ENCODE measurements at regions not wholly inside any gene's neighbourhood (a gene's known extent, or its start where the extent isn't known, plus 50 kb on each side); places are given as distances from the start of the nearest gene placed in this dataset.

GRCh38 chr9:108803428-108804065 is 52.2 kb downstream of the ACTL7B start:
- Histone ChIP-seq H3K27me3 (ENCODE audit: insufficient read depth, poor library complexity, severe bottlenecking) (no peaks in the 10 kb centered on the region), H3K9me3 (ENCODE audit: severe bottlenecking) (no peaks in the 10 kb centered on the region), H3K27ac (ENCODE audit: poor library complexity, severe bottlenecking) (no peak overlapping the region), H3K36me3 (ENCODE audit: low read depth) (no peaks in the 10 kb centered on the region), H3K4me3 (ENCODE audit: severe bottlenecking) (no peak overlapping the region), H3K4me1 (ENCODE audit: insufficient read depth, poor library complexity, severe bottlenecking) (peaks cover 5% of the 10 kb centered on the region)
- TF ChIP-seq CTCF (IDR thresholded peaks at IDR 0.05; ENCODE audit: poor library complexity, severe bottlenecking) = no peak
- ATAC-seq (ENCODE audit: low read depth) = no peak
- no peak for DNase-seq (ENCODE audit: low spot score)

GRCh38 chr9:108802967-108803366 is 52.8 kb downstream of the ACTL7B start:
- no peaks in the 10 kb centered on the region for H3K27me3 ChIP-seq (ENCODE audit: insufficient read depth, poor library complexity, severe bottlenecking)
- peaks cover 5% of the 10 kb centered on the region for H3K4me1 ChIP-seq (ENCODE audit: insufficient read depth, poor library complexity, severe bottlenecking)
- H3K4me3 ChIP-seq (ENCODE audit: severe bottlenecking) = no peak overlapping the region
- H3K9me3 ChIP-seq (ENCODE audit: severe bottlenecking) = no peaks in the 10 kb centered on the region
- DNase-seq (ENCODE audit: low spot score) (no peak), ATAC-seq (ENCODE audit: low read depth) (no peak)
- no peak for TF ChIP-seq CTCF (IDR thresholded peaks at IDR 0.05; ENCODE audit: poor library complexity, severe bottlenecking)
- H3K36me3 ChIP-seq (ENCODE audit: low read depth) = no peaks in the 10 kb centered on the region
- H3K27ac ChIP-seq (ENCODE audit: poor library complexity, severe bottlenecking) = no peak overlapping the region

GRCh38 chr9:108801949-108802348 is 53.8 kb downstream of the ACTL7B start:
- TF ChIP-seq CTCF (IDR thresholded peaks at IDR 0.05; ENCODE audit: poor library complexity, severe bottlenecking) = no peak
- Histone ChIP-seq H3K4me3 (ENCODE audit: severe bottlenecking) (no peak overlapping the region), H3K27me3 (ENCODE audit: insufficient read depth, poor library complexity, severe bottlenecking) (no peaks in the 10 kb centered on the region), H3K9me3 (ENCODE audit: severe bottlenecking) (no peaks in the 10 kb centered on the region), H3K27ac (ENCODE audit: poor library complexity, severe bottlenecking) (no peak overlapping the region), H3K4me1 (ENCODE audit: insufficient read depth, poor library complexity, severe bottlenecking) (peaks cover 5% of the 10 kb centered on the region), H3K36me3 (ENCODE audit: low read depth) (no peaks in the 10 kb centered on the region)
- ATAC-seq (ENCODE audit: low read depth) = no peak
- no peak for DNase-seq (ENCODE audit: low spot score)

- Histone ChIP-seq H3K36me3 (ENCODE audit: low read depth) (no peaks in the 10 kb centered on the region), H3K4me1 (ENCODE audit: insufficient read depth, poor library complexity, severe bottlenecking) (peaks cover 5% of the 10 kb centered on the region), H3K27me3 (ENCODE audit: insufficient read depth, poor library complexity, severe bottlenecking) (no peaks in the 10 kb centered on the region), H3K9me3 (ENCODE audit: severe bottlenecking) (no peaks in the 10 kb centered on the region), H3K27ac (ENCODE audit: poor library complexity, severe bottlenecking) (no peak overlapping the region), H3K4me3 (ENCODE audit: severe bottlenecking) (no peak overlapping the region)
- no peak for ATAC-seq (ENCODE audit: low read depth)
- TF ChIP-seq CTCF (IDR thresholded peaks at IDR 0.05; ENCODE audit: poor library complexity, severe bottlenecking) = no peak
- no peak for DNase-seq (ENCODE audit: low spot score)
Measured at GRCh38 chr9:108800632-108801099, 55.1 kb downstream of the ACTL7B start.

- ATAC-seq (ENCODE audit: low read depth) (no peak), DNase-seq (ENCODE audit: low spot score) (no peak)
- Histone ChIP-seq H3K27me3 (ENCODE audit: insufficient read depth, poor library complexity, severe bottlenecking) (no peaks in the 10 kb centered on the region), H3K27ac (ENCODE audit: poor library complexity, severe bottlenecking) (no peak overlapping the region), H3K4me1 (ENCODE audit: insufficient read depth, poor library complexity, severe bottlenecking) (no peaks in the 10 kb centered on the region), H3K4me3 (ENCODE audit: severe bottlenecking) (no peak overlapping the region), H3K9me3 (ENCODE audit: severe bottlenecking) (no peaks in the 10 kb centered on the region), H3K36me3 (ENCODE audit: low read depth) (no peaks in the 10 kb centered on the region)
- no peak for TF ChIP-seq CTCF (IDR thresholded peaks at IDR 0.05; ENCODE audit: poor library complexity, severe bottlenecking)
Measured at GRCh38 chr9:108793573-108793972, 62.2 kb downstream of the ACTL7B start.

Measured in RWPE2 (cell line).